ENCODE measurements at regions not wholly inside any gene's neighbourhood (a gene's known extent, or its start where the extent isn't known, plus 50 kb on each side); places are given as distances from the start of the nearest gene placed in this dataset.
"Not testable (repeated sequence)": the region's sequence is repeated elsewhere in the genome, so short reads cannot be mapped to it uniquely, and the experiment has no call there.

DNA sequence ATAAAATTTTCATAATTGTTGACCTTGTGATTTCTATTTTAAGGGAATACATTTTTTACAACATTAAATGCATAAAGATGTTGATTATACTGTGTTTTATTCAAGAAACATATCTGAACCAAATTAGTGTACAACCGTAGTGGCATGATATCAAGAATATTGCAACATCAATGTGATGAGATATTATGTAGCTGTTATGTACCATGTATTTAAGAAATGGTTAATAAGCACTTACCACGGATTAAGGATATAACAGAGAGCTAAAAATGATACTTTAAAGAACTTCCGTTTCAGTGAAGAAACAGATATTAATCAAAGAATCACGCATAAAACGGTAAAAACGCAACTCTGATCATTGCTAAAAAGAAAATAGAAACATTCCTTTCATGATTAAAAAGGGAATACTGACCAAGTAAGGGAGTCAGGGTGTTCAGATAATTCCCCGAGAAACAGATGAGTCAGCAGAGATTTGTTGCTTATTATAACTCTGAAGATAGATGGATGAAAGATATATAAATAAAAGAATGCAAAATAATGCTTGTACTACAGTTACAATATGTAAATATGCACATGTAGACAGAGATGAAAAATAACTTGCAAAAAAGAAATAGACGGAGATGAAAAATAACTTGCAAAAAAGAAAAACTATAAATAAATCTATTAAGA, 281.9 kb upstream of the MAF start:
- no peak for DNase-seq

GRCh38 chr16:79881107-79881506, 280.6 kb upstream of the MAF start:
- not testable (repeated sequence) for DNase-seq

- no peak for DNase-seq
These were observed 275.8 kb upstream of the MAF start for GRCh38 chr16:79876332-79876730.

GRCh38 chr16:79874391-79874790, 273.9 kb upstream of the MAF start:
- DNase-seq: no peak

DNA sequence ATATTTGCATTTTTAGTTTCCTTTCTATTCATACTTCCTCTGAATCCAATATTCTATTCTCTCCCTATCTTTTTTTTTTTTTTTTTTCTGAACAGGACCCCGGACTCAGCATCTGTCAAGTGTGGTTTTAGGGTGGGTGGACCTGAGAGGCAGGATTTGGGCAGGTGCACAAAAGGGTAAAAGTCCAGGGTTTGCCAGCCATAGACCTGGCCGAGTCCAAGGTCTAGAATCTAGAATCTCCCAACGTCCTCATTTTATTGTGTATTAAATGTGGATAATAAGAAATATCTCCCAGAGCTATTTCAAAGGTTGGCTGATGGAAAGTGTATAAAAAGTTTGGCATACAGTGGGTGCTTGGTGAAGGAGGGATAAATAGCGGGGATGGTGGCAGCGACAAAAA, 273.3 kb upstream of the MAF start:
- no peak for DNase-seq

- DNase-seq: no peak
These were observed 271.4 kb upstream of the MAF start for GRCh38 chr16:79871906-79872305.

DNA sequence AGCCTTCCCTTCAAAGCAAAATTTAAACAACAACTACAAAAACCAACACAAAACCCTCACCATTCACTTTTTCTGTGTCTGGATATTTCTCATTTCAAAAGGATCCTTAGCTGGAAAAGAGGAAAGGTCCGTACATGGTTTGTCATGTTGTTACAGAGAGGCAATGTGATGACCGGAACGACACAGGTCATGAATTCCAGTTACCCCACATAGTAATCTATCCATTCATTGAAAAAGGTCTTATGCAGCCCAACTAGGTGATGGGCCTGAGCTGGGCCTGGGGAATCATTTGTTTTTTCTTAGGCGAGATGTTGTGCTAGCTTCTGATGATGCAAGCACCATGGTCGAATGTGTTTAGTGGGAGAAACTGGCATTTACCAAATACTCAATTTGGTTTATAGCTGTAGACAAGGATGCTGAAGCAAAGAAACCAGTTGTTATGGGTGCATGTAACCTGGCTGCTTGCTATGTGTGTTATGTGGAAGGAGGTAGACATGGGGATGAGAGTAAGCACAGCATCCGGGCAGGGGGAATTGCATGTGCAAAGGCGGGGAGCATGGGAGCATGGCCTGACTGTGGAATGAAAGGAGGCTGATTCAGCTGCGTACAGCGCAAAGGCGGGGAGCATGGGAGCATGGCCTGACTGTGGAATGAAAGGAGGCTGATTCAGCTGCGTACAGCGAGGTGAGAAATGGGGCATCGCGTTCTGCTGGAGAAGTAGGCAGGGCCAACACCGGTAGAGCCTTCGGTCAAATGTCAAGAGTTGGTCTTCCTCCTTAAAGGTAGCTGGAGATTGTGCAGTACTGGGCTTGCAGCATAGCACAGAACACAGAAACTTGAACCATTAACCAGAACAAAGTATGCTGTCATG, 269.7 kb upstream of the MAF start:
- DNase-seq: no peak

- no peak for DNase-seq
These were observed 268.9 kb upstream of the MAF start for GRCh38 chr16:79869304-79870015.

DNA sequence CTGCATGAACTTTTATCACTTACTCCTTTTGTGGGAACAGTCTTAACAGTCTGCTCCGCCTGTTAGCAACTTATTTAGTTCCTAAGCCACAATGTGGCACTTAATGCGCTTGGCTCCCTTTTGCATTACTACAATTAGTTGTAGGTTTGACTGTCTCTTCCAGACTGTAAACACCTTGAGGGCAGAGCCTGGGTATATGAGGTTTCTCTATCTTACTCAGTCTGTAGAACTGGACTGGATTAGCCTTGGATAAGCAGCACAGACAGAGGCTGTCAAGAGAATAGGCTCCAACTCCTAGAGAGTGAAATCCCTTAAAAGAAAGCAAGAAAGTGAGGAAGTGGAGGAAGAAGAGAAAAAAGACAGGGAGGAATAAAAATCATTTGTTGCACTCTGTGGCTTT, 268.3 kb upstream of the MAF start:
- DNase-seq: no peak

GRCh38 chr16:79867425-79867997, 267.0 kb upstream of the MAF start:
- DNase-seq: no peak

DNA sequence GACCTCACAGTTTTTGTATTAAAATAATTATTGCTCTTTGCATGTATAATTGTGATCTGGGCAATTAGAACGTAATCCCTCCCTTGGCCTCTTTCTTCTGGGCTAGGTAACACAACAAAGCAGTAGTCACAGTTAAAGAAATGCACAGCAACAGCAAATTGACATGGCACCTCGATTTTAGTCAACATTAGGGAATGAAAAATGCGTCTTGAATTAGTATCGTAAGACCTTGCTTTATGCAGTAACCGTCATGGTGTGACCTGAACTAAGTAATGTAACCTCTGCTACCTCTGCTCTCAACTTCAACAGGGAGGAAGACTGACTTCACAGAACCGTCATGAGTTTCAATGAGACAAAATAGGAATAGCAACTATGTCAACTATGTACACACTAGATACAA, 265.4 kb upstream of the MAF start:
- no peak for DNase-seq

DNA sequence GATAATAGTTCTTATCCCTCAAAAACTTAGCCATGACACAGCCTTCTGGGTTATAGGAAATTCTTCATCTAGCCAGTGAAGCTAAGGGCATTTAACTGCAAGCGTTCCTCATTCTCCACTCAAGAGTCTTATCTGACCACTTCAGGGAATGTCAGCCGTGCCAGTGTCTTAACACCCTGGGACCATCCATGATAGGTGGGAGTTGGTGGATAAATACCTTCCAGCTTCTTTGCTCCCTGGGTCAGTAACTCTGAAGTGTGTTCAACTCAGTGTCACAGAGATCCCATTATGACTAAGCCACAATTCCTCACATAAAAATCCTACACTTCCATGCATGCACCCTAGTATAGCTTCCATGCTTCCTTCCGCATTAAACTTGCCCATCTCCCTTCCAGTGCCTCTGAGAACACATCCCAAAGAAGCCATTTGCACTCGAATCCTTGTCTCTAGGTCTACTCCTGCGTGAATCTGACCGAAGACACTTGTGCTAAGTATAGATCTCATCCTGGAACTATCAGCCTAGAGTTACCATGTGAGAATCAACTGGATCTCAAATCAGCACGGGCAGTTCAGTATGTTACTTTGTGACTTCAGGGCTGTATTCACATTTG, 264.3 kb upstream of the MAF start:
- DNase-seq: no peak

DNA sequence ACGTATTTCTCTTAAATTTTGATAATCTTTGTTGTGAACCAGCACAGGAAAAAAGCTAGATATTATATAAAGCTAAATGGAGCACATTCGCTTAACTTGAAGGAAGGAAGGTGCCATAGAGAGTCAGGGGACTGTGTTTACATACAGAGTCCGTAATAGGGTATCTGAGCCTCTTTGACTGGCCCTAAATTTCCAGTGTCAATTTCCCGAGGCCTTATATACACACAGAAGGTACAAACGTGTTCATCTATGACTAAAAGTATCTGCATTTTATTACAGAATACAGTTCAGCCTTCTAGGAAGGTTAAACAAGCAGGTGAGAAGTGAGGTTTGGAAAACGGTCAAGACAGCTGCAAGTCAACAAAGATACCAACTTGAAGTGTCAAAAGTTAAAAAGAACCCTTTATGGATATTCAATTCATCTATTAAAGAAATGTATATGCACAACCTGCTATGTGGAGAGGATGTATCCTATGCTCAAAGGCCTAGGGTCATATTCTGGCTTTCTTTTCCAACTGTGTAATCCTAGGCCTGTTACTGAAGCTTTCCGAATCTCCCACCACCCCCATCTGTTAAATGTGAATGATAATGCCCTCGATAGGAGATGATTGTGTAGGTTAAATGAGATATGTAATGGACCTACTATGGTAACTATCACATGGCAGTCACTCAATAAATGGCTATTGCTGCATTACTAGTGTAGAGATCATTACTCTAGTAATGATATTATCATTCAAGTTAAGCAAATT, 263.7 kb upstream of the MAF start:
- DNase-seq: no peak

DNA sequence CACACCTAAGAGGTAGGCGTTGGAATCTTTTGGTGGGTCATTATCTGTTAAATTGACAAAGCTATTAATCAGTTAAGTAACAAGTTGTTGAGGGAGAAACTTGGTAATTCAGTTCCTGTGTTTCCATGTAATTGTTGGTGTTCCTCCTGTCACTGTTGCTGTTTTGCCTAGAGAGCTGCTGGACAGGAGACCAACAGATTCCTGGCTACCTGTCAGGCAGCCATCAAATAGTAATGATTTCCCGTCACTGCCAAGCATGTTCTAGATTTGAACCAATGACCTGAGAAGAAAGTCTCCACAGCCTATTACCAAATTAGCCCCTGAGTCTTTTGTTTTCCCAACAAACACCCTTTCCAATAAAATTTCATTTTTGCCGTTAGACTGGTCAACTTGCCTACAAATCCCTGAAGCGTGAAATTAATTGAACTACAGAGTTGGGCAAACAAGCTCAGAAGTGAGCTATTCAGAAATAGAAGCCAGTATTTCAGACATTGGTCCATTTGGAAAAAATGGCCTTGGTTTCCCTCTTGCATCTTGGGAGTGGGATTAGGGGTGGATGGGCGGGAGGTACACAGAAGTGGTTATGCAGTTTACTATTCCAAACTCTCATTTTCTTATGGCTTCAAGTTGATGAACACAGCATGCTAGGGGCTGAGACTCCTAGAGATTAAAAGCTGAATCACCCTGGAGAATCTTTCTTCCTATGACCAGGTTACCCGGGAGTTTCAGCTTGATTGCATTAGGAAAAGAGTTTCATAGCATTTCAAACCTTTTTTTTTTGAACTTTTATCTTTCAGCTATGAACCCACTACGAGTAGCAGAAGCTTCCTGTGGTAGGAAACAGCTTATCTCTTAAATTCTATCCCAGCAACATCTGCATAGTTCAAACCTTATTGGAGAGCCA, 262.8 kb upstream of the MAF start:
- DNase-seq: no peak

- no peak for DNase-seq
These were observed 262.1 kb upstream of the MAF start for GRCh38 chr16:79862601-79863000.

- no peak for DNase-seq
These were observed 256.0 kb upstream of the MAF start for GRCh38 chr16:79856581-79856980.

- no peak for DNase-seq
These were observed 249.8 kb upstream of the MAF start for GRCh38 chr16:79850348-79850747.

DNA sequence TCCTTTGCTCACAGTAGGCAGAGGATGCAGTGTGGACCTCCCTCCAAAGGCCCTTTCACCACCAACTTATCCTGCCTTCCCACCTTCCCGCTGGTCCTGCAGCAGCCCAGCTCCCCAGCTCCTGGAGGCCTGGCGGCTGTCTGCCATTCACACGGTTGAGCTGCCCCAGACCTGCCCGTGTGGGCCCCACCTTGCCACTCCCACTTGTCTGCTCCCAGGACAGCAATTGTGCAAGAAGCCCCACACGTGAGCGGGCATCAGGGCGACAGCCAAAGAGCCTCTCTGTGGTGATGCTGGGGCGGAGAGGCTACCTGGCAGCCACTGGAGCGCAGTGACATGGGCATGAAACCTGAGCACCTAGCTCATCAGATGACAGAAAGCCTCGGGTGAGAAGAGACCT, 248.6 kb upstream of the MAF start:
- DNase-seq: no peak

DNA sequence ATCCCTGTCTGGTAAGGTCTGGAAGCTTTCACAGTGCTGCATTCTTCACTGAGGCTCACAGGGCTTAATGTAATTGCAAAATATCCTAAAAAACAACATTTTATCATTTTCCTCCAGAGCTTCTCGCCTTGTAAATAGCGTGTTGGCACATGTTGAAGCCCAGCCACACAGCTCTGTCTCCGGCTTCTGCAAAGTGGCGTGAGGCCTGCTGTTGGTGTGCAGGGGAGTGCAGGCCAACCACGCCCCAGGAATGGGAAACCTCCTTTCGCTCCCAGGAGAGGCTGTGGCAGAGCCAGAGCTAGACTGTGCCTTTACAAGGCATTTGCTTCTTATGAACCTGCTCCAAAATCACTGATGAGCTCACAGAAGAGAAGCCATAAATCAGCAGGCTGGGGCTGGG, 248.2 kb upstream of the MAF start:
- no peak for DNase-seq

DNA sequence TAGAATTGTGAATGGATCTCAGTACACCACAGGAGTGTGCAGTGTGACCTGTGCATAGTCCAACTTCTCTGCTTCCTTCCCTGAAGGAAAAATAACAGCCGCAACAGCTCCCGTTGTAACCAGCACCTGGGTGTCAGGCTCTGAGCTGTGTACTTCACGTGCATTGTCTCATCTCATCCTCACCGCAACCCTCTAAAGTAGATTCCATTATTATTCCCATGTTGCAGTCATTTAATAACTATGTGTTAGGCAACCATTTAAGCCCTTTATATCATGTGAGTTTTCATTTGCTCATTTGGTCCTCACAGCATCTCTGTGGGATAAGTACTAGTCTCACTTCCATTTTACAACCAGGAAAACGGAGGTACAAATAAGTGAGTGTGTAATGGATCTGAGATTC, 247.0 kb upstream of the MAF start:
- no peak for DNase-seq

GRCh38 chr16:79847101-79847500, 246.6 kb upstream of the MAF start:
- no peak for DNase-seq

Measured in stimulated activated naive CD4-positive, alpha-beta T cell treated with Interleukin-2 at 50 U/mL for 16 hours (primary cell).